ENCODE measurements at regions not wholly inside any gene's neighbourhood (a gene's known extent, or its start where the extent isn't known, plus 50 kb on each side); places are given as distances from the start of the nearest gene placed in this dataset.

DNA sequence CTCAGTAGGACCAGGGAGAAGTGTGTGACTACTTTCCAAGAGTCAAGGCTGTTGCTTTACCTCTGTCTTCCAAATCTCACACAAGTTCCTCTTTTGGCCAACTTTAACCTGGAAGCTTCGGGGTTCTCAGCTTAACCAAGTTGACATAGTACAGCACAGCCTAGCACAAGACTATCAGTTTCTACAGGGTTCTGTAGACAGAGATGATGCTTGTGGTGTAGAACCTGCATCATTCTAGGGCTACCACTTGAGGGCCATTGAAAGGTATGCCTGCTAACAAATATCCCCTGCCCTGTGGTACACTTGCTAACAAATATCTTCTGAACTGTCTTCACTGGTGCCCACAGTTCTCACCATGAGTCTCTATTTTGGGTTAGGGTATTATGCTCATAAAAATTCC lies 62.0 kb upstream of the MAP3K7 start:
- Histone ChIP-seq H3K23me2 (ENCODE audit: low read depth, low read length) (no peaks in the 10 kb centered on the region), H3K56ac (replicated peaks; ENCODE audit: insufficient read length, low read depth, low read length) (no peak overlapping the region), H3K36me3 (ENCODE audit: control insufficient read depth in 2 of 4, insufficient read depth in 4 of 4, low read length in 3 of 4) (no peaks in the 10 kb centered on the region), H2AFZ (ENCODE audit: low read length) (no peak overlapping the region), H3K4ac (replicated peaks; ENCODE audit: insufficient read length, low read depth, low read length) (no peak overlapping the region), H3K79me2 (ENCODE audit: control insufficient read depth in 1 of 2, insufficient read depth in 2 of 2, low read length in 2 of 2) (no peaks in the 10 kb centered on the region), H3K14ac (ENCODE audit: insufficient read length) (no peak overlapping the region), H3K4me3 (ENCODE audit: extremely low read depth in 1 of 4, insufficient read depth in 2 of 4, low read depth in 3 of 4, low read length in 4 of 4) (no peak overlapping the region), H2BK12ac (ENCODE audit: low read depth, low read length) (no peak overlapping the region), H3K9me3 (ENCODE audit: insufficient read depth in 2 of 2, low read depth in 1 of 2, low read length in 1 of 2) (no peaks in the 10 kb centered on the region), H2BK120ac (replicated peaks; ENCODE audit: low read depth, low read length) (no peak overlapping the region), H3K9ac (replicated peaks in 1 of 4; ENCODE audit: extremely low read depth in 1 of 4, low read depth in 3 of 4, low read length in 3 of 4) (no peak overlapping the region), H3K23ac (ENCODE audit: insufficient read length) (no peak overlapping the region), H2BK5ac (ENCODE audit: low read depth, low read length) (no peak overlapping the region), H3K18ac (ENCODE audit: extremely low read depth, low read length) (no peak overlapping the region), H4K5ac (ENCODE audit: insufficient read length, low read depth, low read length) (no peak overlapping the region), H2BK20ac (ENCODE audit: low read length) (no peak overlapping the region), H3K27me3 (replicated peaks in 1 of 4; ENCODE audit: control insufficient read depth in 3 of 4, extremely low read depth in 1 of 4, insufficient read depth in 3 of 4, low read length in 3 of 4) (no peaks in the 10 kb centered on the region), H4K8ac (ENCODE audit: extremely low read depth, insufficient read depth, low read length) (no peak overlapping the region), H4K91ac (replicated peaks; ENCODE audit: insufficient read length, low read length) (no peak overlapping the region), H2AK5ac (ENCODE audit: low read depth, low read length) (no peak overlapping the region), H3K4me1 (replicated peaks in 1 of 4; ENCODE audit: control insufficient read depth in 3 of 4, insufficient read depth in 4 of 4, low read length in 3 of 4) (peaks cover 0 to 3% (median 0%) of the 10 kb centered on the region in 4 experiments; a peak in 1 of 7 replicates), H3K27ac (ENCODE audit: low read depth, low read length) (no peak overlapping the region), H3K4me2 (ENCODE audit: insufficient read depth in 1 of 2, low read depth in 2 of 2, low read length in 2 of 2) (no peak overlapping the region), H2BK15ac (ENCODE audit: low read length) (no peak overlapping the region), H3K79me1 (ENCODE audit: low read depth, low read length) (no peaks in the 10 kb centered on the region), H4K20me1 (replicated peaks in 1 of 2; ENCODE audit: control insufficient read depth in 1 of 2, insufficient read depth in 2 of 2, low read length in 2 of 2) (no peaks in the 10 kb centered on the region)
- DNase-seq (ENCODE audit: low read depth in 1 of 2, low spot score in 2 of 2), result no peak
- WGBS, 2 experiments (ENCODE audit: extremely low coverage in 1 of 2, insufficient coverage in 1 of 2, insufficient read length in 1 of 2, insufficient replicate concordance in 2 of 2, low coverage in 1 of 2, low lambda C conversion rate in 2 of 2, missing lambda C conversion rate in 1 of 2), result 96% methylated on average over 1 of the region's 1 CpG; no CpG with 5 or more reads in 1 of the 2 experiments
- ChIA-PET CTCF (ENCODE audit: partially characterized antibody) (no interaction called here), POLR2A (ENCODE audit: partially characterized antibody) (no interaction called here)
- no peak for FAIRE-seq
- TF ChIP-seq, protein P1, sequence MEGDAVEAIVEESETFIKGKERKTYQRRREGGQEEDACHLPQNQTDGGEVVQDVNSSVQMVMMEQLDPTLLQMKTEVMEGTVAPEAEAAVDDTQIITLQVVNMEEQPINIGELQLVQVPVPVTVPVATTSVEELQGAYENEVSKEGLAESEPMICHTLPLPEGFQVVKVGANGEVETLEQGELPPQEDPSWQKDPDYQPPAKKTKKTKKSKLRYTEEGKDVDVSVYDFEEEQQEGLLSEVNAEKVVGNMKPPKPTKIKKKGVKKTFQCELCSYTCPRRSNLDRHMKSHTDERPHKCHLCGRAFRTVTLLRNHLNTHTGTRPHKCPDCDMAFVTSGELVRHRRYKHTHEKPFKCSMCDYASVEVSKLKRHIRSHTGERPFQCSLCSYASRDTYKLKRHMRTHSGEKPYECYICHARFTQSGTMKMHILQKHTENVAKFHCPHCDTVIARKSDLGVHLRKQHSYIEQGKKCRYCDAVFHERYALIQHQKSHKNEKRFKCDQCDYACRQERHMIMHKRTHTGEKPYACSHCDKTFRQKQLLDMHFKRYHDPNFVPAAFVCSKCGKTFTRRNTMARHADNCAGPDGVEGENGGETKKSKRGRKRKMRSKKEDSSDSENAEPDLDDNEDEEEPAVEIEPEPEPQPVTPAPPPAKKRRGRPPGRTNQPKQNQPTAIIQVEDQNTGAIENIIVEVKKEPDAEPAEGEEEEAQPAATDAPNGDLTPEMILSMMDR (IDR thresholded peaks at IDR 0.05; ENCODE audit: control extremely low read depth in 1 of 3, insufficient read depth in 1 of 3, low read depth in 1 of 3, low read length in 3 of 3), result peak in 1 of 3 experiments; percentile 4; a peak in 1 of 4 replicates
- TF ChIP-seq SP1 (IDR thresholded peaks at IDR 0.05; ENCODE audit: low read depth, low read length) (no peak), SUZ12 (IDR thresholded peaks at IDR 0.05; ENCODE audit: low read length) (no peak), RNF2 (IDR thresholded peaks at IDR 0.05; ENCODE audit: borderline replicate concordance, low read depth, low read length, missing control alignments, poor library complexity, severe bottlenecking) (no peak)

Measured in H1 (cell line).